MM.1S (cell line): ENCODE measurements at regions not wholly inside any gene's neighbourhood (a gene's known extent, or its start where the extent isn't known, plus 50 kb on each side); places are given as distances from the start of the nearest gene placed in this dataset.

Experiments used
- EZH2 ChIP-seq: fragments of 300-600 bp; sonication (generic); optimal IDR thresholded peaks from 2 replicates; pipeline ENCODE3; 2017; ENCODE audit warnings: low read depth, mild to moderate bottlenecking, antibody characterized with exemption, low read length, mixed read lengths
- EZH2phosphoT487 ChIP-seq: fragments of 300-600 bp; sonication (generic); IDR thresholded peaks from 2 replicates; pipeline ENCODE4 v1.6.1; 2018; ENCODE audit warnings: antibody characterized with exemption, low read length
- TF ChIP-seq, protein P1 (sequence below): fragments of 300-600 bp; sonication (generic); IDR thresholded peaks from 2 replicates; pipeline ENCODE4 v1.5.1; 2016; ENCODE audit warnings: antibody characterized with exemption, low read length, mixed read lengths

- TF ChIP-seq EZH2phosphoT487: no peak
- TF ChIP-seq, protein P1, sequence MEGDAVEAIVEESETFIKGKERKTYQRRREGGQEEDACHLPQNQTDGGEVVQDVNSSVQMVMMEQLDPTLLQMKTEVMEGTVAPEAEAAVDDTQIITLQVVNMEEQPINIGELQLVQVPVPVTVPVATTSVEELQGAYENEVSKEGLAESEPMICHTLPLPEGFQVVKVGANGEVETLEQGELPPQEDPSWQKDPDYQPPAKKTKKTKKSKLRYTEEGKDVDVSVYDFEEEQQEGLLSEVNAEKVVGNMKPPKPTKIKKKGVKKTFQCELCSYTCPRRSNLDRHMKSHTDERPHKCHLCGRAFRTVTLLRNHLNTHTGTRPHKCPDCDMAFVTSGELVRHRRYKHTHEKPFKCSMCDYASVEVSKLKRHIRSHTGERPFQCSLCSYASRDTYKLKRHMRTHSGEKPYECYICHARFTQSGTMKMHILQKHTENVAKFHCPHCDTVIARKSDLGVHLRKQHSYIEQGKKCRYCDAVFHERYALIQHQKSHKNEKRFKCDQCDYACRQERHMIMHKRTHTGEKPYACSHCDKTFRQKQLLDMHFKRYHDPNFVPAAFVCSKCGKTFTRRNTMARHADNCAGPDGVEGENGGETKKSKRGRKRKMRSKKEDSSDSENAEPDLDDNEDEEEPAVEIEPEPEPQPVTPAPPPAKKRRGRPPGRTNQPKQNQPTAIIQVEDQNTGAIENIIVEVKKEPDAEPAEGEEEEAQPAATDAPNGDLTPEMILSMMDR: no peak
- no peak for TF ChIP-seq EZH2
Measured at GRCh38 chr13:27372896-27373295, 51.5 kb upstream of the GTF3A start.
